RWPE2 (cell line): ENCODE measurements at regions not wholly inside any gene's neighbourhood (a gene's known extent, or its start where the extent isn't known, plus 50 kb on each side); places are given as distances from the start of the nearest gene placed in this dataset.
"Not testable (repeated sequence)": the region's sequence is repeated elsewhere in the genome, so short reads cannot be mapped to it uniquely, and the experiment has no call there.

ENCODE experiments used
- ATAC-seq: fragments of 200-7000 bp; cut with Tn5 transposase; 3 replicates; pipeline ENCODE4 v1.9.1; 2021; ENCODE audit warnings: low read depth
- DNase-seq: peaks from one replicate; pipeline ENCODE4 v3.0.0-alpha.2; 2020; ENCODE audit warnings: low spot score
- H3K27ac ChIP-seq: fragments of 450-650 bp; 2 replicates; pipeline ENCODE4 v1.5.1; 2017; ENCODE audit warnings: mild to moderate bottlenecking; ENCODE audit not compliant: poor library complexity, severe bottlenecking
- H3K27me3 ChIP-seq: fragments of 250-450 bp; sonication (Bioruptor Pico); 2 replicates; pipeline ENCODE4 v1.5.1; 2021; ENCODE audit warnings: mild to moderate bottlenecking, moderate library complexity; ENCODE audit not compliant: insufficient read depth, poor library complexity, severe bottlenecking
- H3K36me3 ChIP-seq: fragments of 250-450 bp; sonication (Bioruptor Pico); 2 replicates; pipeline ENCODE4 v1.5.1; 2020; ENCODE audit warnings: low read depth, mild to moderate bottlenecking, moderate library complexity
- H3K4me1 ChIP-seq: fragments of 250-450 bp; sonication (Bioruptor Pico); 2 replicates; pipeline ENCODE4 v1.5.1; 2021; ENCODE audit warnings: mild to moderate bottlenecking, moderate library complexity; ENCODE audit not compliant: insufficient read depth, poor library complexity, severe bottlenecking
- H3K4me3 ChIP-seq: fragments of 250-450 bp; sonication (Bioruptor Pico); 2 replicates; pipeline ENCODE4 v1.5.1; 2021; ENCODE audit warnings: mild to moderate bottlenecking, moderate library complexity; ENCODE audit not compliant: severe bottlenecking
- H3K9me3 ChIP-seq: fragments of 250-450 bp; sonication (Bioruptor Pico); 2 replicates; pipeline ENCODE4 v1.5.1; 2021; ENCODE audit warnings: mild to moderate bottlenecking, moderate library complexity; ENCODE audit not compliant: severe bottlenecking
- CTCF ChIP-seq: fragments of 450-650 bp; IDR thresholded peaks from one replicate; pipeline ENCODE4 v1.5.1; 2017; ENCODE audit warnings: mild to moderate bottlenecking, moderate library complexity; ENCODE audit not compliant: poor library complexity, severe bottlenecking

- Histone ChIP-seq H3K27me3 (no peaks in the 10 kb centered on the region), H3K4me3 (no peak overlapping the region), H3K9me3 (no peaks in the 10 kb centered on the region), H3K4me1 (no peaks in the 10 kb centered on the region), H3K36me3 (no peaks in the 10 kb centered on the region), H3K27ac (no peak overlapping the region)
- DNase-seq (no peak), ATAC-seq (no peak)
- TF ChIP-seq CTCF: no peak
These were observed 279.7 kb downstream of the CCSER2 start for GRCh38 chr10:84608126-84608525.

- no peaks in the 10 kb centered on the region for H3K9me3 ChIP-seq
- no peak overlapping the region for H3K4me3 ChIP-seq
- H3K27ac ChIP-seq: no peak overlapping the region
- no peaks in the 10 kb centered on the region for H3K4me1 ChIP-seq
- ATAC-seq (peak; percentile 94), DNase-seq (no peak)
- no peaks in the 10 kb centered on the region for H3K27me3 ChIP-seq
- H3K36me3 ChIP-seq: no peaks in the 10 kb centered on the region
- TF ChIP-seq CTCF: peak; percentile 77
These were observed 285.1 kb downstream of the CCSER2 start for GRCh38 chr10:84613336-84614021.

GRCh38 chr10:84626397-84627087 is 298.2 kb downstream of the CCSER2 start:
- H3K9me3 ChIP-seq: no peaks in the 10 kb centered on the region
- H3K4me3 ChIP-seq: no peak overlapping the region
- no peak overlapping the region for H3K27ac ChIP-seq
- H3K4me1 ChIP-seq: peaks cover 5% of the 10 kb centered on the region
- no peaks in the 10 kb centered on the region for H3K36me3 ChIP-seq
- no peak for DNase-seq
- no peak for TF ChIP-seq CTCF
- ATAC-seq: no peak
- H3K27me3 ChIP-seq: no peaks in the 10 kb centered on the region

- no peaks in the 10 kb centered on the region for H3K27me3 ChIP-seq
- DNase-seq: no peak
- H3K36me3 ChIP-seq: no peaks in the 10 kb centered on the region
- ATAC-seq: peak; percentile 91
- no peaks in the 10 kb centered on the region for H3K9me3 ChIP-seq
- H3K27ac ChIP-seq: peak overlapping the region; percentile 42
- H3K4me3 ChIP-seq: no peak overlapping the region
- H3K4me1 ChIP-seq: peaks cover 21% of the 10 kb centered on the region
- TF ChIP-seq CTCF: no peak
These were observed 304.5 kb downstream of the CCSER2 start for GRCh38 chr10:84632866-84633265.

GRCh38 chr10:84634636-84635035 is 306.2 kb downstream of the CCSER2 start:
- Histone ChIP-seq H3K4me1 (peaks cover 20% of the 10 kb centered on the region), H3K36me3 (no peaks in the 10 kb centered on the region), H3K27ac (no peak overlapping the region), H3K4me3 (no peak overlapping the region), H3K9me3 (no peaks in the 10 kb centered on the region), H3K27me3 (no peaks in the 10 kb centered on the region)
- no peak for TF ChIP-seq CTCF
- DNase-seq (no peak), ATAC-seq (no peak)

GRCh38 chr10:84650628-84651027 is 322.2 kb downstream of the CCSER2 start:
- H3K27ac ChIP-seq, H3K36me3 ChIP-seq, H3K4me3 ChIP-seq, H3K9me3 ChIP-seq, ATAC-seq, DNase-seq, H3K4me1 ChIP-seq, H3K27me3 ChIP-seq: not testable (repeated sequence)
